TTC549 (cell line): ENCODE measurements at regions not wholly inside any gene's neighbourhood (a gene's known extent, or its start where the extent isn't known, plus 50 kb on each side); places are given as distances from the start of the nearest gene placed in this dataset.

Experiments used
- FAIRE-seq: peaks from 2 replicates; lab custom pipeline; 2012; peaks lifted over from hg19 to GRCh38; lab: Jason Lieb, UNC

GRCh38 chr10:124886610-124887009 is 55.3 kb upstream of the ZRANB1 start:
- no peak for FAIRE-seq

- peak; percentile 96 for FAIRE-seq
Observed at GRCh38 chr10:124888262-124888661, 53.7 kb upstream of the ZRANB1 start.

GRCh38 chr10:124892031-124892430 is 49.9 kb upstream of the ZRANB1 start:
- no peak for FAIRE-seq
